H9 (cell line): ENCODE measurements at regions not wholly inside any gene's neighbourhood (a gene's known extent, or its start where the extent isn't known, plus 50 kb on each side); places are given as distances from the start of the nearest gene placed in this dataset.

ENCODE experiments used
- DNase-seq: peaks from one replicate; pipeline ENCODE4 v3.0.0-alpha.2; 2017
- H2AFZ ChIP-seq: one replicate; pipeline ENCODE4 v1.6.1; 2013; ENCODE audit warnings: mild to moderate bottlenecking, low read length, control low read depth, moderate library complexity
- H2AK5ac ChIP-seq: 2 replicates; pipeline ENCODE4 v1.6.1; 2013; ENCODE audit warnings: low read length, control low read depth, mixed read lengths; ENCODE audit not compliant: insufficient read length
- H2BK120ac ChIP-seq: one replicate; pipeline ENCODE4 v1.6.1; 2013; ENCODE audit warnings: low read depth, mild to moderate bottlenecking, low read length, control low read depth, inconsistent platforms; ENCODE audit not compliant: poor library complexity, severe bottlenecking
- H2BK12ac ChIP-seq: 2 replicates; pipeline ENCODE4 v1.6.1; 2013; ENCODE audit warnings: low read length, control low read depth, mixed read lengths, low read depth; ENCODE audit not compliant: insufficient read length
- H2BK15ac ChIP-seq: 2 replicates; pipeline ENCODE4 v1.6.1; 2013; ENCODE audit warnings: low read depth, low read length, control low read depth
- H2BK20ac ChIP-seq: one replicate; pipeline ENCODE4 v1.6.1; 2013; ENCODE audit warnings: low read depth, mild to moderate bottlenecking, low read length, control low read depth, inconsistent platforms; ENCODE audit not compliant: poor library complexity, severe bottlenecking
- H2BK5ac ChIP-seq: 2 replicates; pipeline ENCODE4 v1.6.1; 2013; ENCODE audit warnings: low read length, control low read depth, mixed read lengths; ENCODE audit not compliant: insufficient read length
- H3K14ac ChIP-seq: 2 replicates; pipeline ENCODE4 v1.6.1; 2013; ENCODE audit warnings: low read length, control low read depth; ENCODE audit not compliant: insufficient read depth
- H3K18ac ChIP-seq: 2 replicates; pipeline ENCODE4 v1.6.1; 2013; ENCODE audit warnings: low read depth, mild to moderate bottlenecking, mixed read lengths, low read length, control low read depth; ENCODE audit not compliant: insufficient read length
- H3K23ac ChIP-seq: 2 replicates; pipeline ENCODE4 v1.6.1; 2013; ENCODE audit warnings: low read length, control low read depth, mixed read lengths, low read depth; ENCODE audit not compliant: insufficient read length
- H3K23me2 ChIP-seq: 2 replicates; pipeline ENCODE4 v1.6.1; 2013; ENCODE audit warnings: low read depth, mild to moderate bottlenecking, mixed read lengths, low read length, control low read depth; ENCODE audit not compliant: insufficient read length, poor library complexity, severe bottlenecking
- H3K27ac ChIP-seq: 2 replicates; pipeline ENCODE4 v1.5.1; 2013; ENCODE audit warnings: low read length, control low read depth, mixed read lengths, low read depth; ENCODE audit not compliant: insufficient read length
- H3K27me3 ChIP-seq: 2 replicates; pipeline ENCODE4 v1.6.1; 2013; ENCODE audit warnings: low read length, control low read depth, inconsistent platforms; ENCODE audit not compliant: insufficient read depth
- H3K4ac ChIP-seq: 2 replicates; pipeline ENCODE4 v1.6.1; 2013; ENCODE audit warnings: low read depth, mild to moderate bottlenecking, control low read depth, inconsistent platforms, low read length, moderate library complexity
- H3K4me1 ChIP-seq: 2 replicates; pipeline ENCODE4 v1.6.1; 2013; ENCODE audit warnings: low read length, control low read depth, inconsistent platforms; ENCODE audit not compliant: insufficient read depth
- H3K4me2 ChIP-seq: 2 replicates; pipeline ENCODE4 v1.6.1; 2013; ENCODE audit warnings: low read length, control low read depth, mixed read lengths; ENCODE audit not compliant: insufficient read length, insufficient read depth
- H3K56ac ChIP-seq: 2 replicates; pipeline ENCODE4 v1.6.1; 2013; ENCODE audit warnings: low read depth, mild to moderate bottlenecking, mixed read lengths, low read length, control low read depth; ENCODE audit not compliant: insufficient read length
- H3K79me1 ChIP-seq: 2 replicates; pipeline ENCODE4 v1.6.1; 2013; ENCODE audit warnings: low read depth, mild to moderate bottlenecking, moderate library complexity, low read length, control low read depth, inconsistent platforms; ENCODE audit not compliant: insufficient read depth, poor library complexity, severe bottlenecking
- H3K79me2 ChIP-seq: 2 replicates; pipeline ENCODE4 v1.6.1; 2013; ENCODE audit warnings: low read length, control low read depth, inconsistent platforms; ENCODE audit not compliant: insufficient read depth
- H3K9ac ChIP-seq: 2 replicates; pipeline ENCODE4 v1.6.1; 2013; ENCODE audit warnings: low read length, control low read depth, mixed read lengths; ENCODE audit not compliant: insufficient read length; ENCODE audit errors: extremely low read depth
- H3K9me3 ChIP-seq: one replicate; pipeline ENCODE4 v1.6.1; 2013; ENCODE audit warnings: low read depth, low read length, inconsistent platforms; ENCODE audit not compliant: control insufficient read depth
- H3T11ph ChIP-seq: one replicate; pipeline ENCODE4 v1.6.1; 2013; ENCODE audit warnings: mild to moderate bottlenecking, low read length, control low read depth, inconsistent platforms
- H4K20me1 ChIP-seq: one replicate; pipeline ENCODE4 v1.6.1; 2013; ENCODE audit not compliant: control insufficient read depth, insufficient read length, insufficient read depth
- H4K5ac ChIP-seq: 2 replicates; pipeline ENCODE4 v1.6.1; 2013; ENCODE audit warnings: low read depth, mild to moderate bottlenecking, mixed read lengths, low read length, control low read depth; ENCODE audit not compliant: insufficient read length
- H4K8ac ChIP-seq: replicated peaks from 2 replicates; pipeline ENCODE4 v1.6.1; 2013; ENCODE audit warnings: low read length, control low read depth, mixed read lengths, low read depth; ENCODE audit not compliant: insufficient read length
- H4K91ac ChIP-seq: 2 replicates; pipeline ENCODE4 v1.6.1; 2013; ENCODE audit warnings: low read depth, mild to moderate bottlenecking, moderate library complexity, mixed read lengths, low read length, control low read depth; ENCODE audit not compliant: insufficient read length
- H3K27ac Mint-ChIP-seq, 3 experiments: 2 replicates in 2 of 3; 3 replicates in 1 of 3; pipeline ENCODE4 v1.8.0; 2020 to 2021; ENCODE audit warnings: mixed read lengths in 3 of 3, mild to moderate bottlenecking in 1 of 3, moderate library complexity in 1 of 3
- H3K27me3 Mint-ChIP-seq: 2 replicates; pipeline ENCODE4 v1.8.0; 2021; ENCODE audit warnings: low read depth, mild to moderate bottlenecking, moderate library complexity, mixed read lengths
- H3K36me3 Mint-ChIP-seq, 3 experiments: 2 replicates in 2 of 3; 3 replicates in 1 of 3; pipeline ENCODE4 v1.8.0; 2020 to 2021; ENCODE audit warnings: low read depth in 3 of 3, mixed read lengths in 3 of 3; ENCODE audit not compliant: insufficient read depth in 1 of 3
- H3K4me1 Mint-ChIP-seq, 2 experiments: 2 replicates each; pipeline ENCODE4 v1.8.0; 2020; ENCODE audit warnings: mixed read lengths in 2 of 2
- H3K4me3 Mint-ChIP-seq, 2 experiments: 2 replicates in 1 of 2; 3 replicates in 1 of 2; pipeline ENCODE4 v1.8.0; 2020 to 2021; ENCODE audit warnings: mild to moderate bottlenecking in 2 of 2, mixed read lengths in 2 of 2, moderate library complexity in 1 of 2
- H3K9me3 Mint-ChIP-seq, 2 experiments: 2 replicates in 1 of 2; 3 replicates in 1 of 2; pipeline ENCODE4 v1.8.0; 2020; ENCODE audit warnings: mild to moderate bottlenecking in 2 of 2, mixed read lengths in 2 of 2, moderate library complexity in 1 of 2
- WGBS: extraction: QIAGEN DNeasy Blood & Tissue Kit; methylation state at CpG from one replicate; pipeline ENCODE4 v1.1.7; 2013; ENCODE audit warnings: missing lambda C conversion rate, low lambda C conversion rate, mixed read lengths; ENCODE audit not compliant: insufficient read length; ENCODE audit errors: extremely low coverage; 5-methylcytosine and 5-hydroxymethylcytosine counted together
- TF ChIP-seq, protein P1 (sequence below): fragments of 200-600 bp; sonication (generic); conservative IDR thresholded peaks from 3 replicates; pipeline ENCODE4 v1.8.0; 2021; ENCODE audit warnings: antibody characterized with exemption, mild to moderate bottlenecking

DNA sequence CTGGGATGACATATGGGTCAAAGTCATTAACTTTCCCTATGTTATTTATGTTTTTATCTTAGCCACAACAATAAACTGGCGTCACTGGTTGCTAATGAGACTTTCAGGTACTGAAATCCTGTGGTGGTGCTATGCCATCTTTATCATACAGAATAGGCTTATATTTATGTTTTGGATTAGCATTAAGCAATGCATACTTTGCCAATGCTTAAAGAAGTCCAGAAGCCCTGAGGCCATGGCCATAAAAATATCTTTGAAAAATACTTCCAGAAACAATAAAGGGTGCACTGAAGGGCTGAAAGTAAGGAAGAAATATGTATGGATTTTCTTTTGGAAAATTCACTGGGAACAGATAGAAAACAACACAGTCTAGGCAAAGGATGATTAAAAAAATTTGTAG lies 304.6 kb upstream of the SLC10A2 start:
- no peak overlapping the region for H2BK15ac ChIP-seq
- Mint-ChIP-seq H3K27ac (no peak overlapping the region), H3K9me3 (no peaks in the 10 kb centered on the region; a peak in 1 of 5 replicates), H3K27me3 (no peaks in the 10 kb centered on the region), H3K36me3 (no peaks in the 10 kb centered on the region; a peak in 1 of 7 replicates), H3K4me1 (no peaks in the 10 kb centered on the region), H3K4me3 (no peak overlapping the region)
- WGBS, result no CpG with 5 or more reads among the region's 1 CpG
- H3K79me1 ChIP-seq, result no peaks in the 10 kb centered on the region
- H3K23ac ChIP-seq, result no peak overlapping the region
- no peaks in the 10 kb centered on the region for H3K79me2 ChIP-seq
- H3K4me2 ChIP-seq, result no peak overlapping the region
- H4K8ac ChIP-seq, result no peak overlapping the region
- no peak overlapping the region for H2BK20ac ChIP-seq
- H3K14ac ChIP-seq, result no peak overlapping the region
- H4K91ac ChIP-seq, result no peak overlapping the region
- H3K9ac ChIP-seq, result no peak overlapping the region
- H3K4me1 ChIP-seq, result no peaks in the 10 kb centered on the region
- TF ChIP-seq, protein P1, sequence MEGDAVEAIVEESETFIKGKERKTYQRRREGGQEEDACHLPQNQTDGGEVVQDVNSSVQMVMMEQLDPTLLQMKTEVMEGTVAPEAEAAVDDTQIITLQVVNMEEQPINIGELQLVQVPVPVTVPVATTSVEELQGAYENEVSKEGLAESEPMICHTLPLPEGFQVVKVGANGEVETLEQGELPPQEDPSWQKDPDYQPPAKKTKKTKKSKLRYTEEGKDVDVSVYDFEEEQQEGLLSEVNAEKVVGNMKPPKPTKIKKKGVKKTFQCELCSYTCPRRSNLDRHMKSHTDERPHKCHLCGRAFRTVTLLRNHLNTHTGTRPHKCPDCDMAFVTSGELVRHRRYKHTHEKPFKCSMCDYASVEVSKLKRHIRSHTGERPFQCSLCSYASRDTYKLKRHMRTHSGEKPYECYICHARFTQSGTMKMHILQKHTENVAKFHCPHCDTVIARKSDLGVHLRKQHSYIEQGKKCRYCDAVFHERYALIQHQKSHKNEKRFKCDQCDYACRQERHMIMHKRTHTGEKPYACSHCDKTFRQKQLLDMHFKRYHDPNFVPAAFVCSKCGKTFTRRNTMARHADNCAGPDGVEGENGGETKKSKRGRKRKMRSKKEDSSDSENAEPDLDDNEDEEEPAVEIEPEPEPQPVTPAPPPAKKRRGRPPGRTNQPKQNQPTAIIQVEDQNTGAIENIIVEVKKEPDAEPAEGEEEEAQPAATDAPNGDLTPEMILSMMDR, result no peak
- no peaks in the 10 kb centered on the region for H3K27me3 ChIP-seq
- H2BK12ac ChIP-seq, result no peak overlapping the region
- no peaks in the 10 kb centered on the region for H3K9me3 ChIP-seq
- H3K27ac ChIP-seq, result no peak overlapping the region
- DNase-seq, result no peak
- no peak overlapping the region for H4K5ac ChIP-seq
- no peak overlapping the region for H2AFZ ChIP-seq
- H4K20me1 ChIP-seq, result no peaks in the 10 kb centered on the region
- no peaks in the 10 kb centered on the region for H3K23me2 ChIP-seq
- H2BK120ac ChIP-seq, result no peak overlapping the region
- no peak overlapping the region for H3K56ac ChIP-seq
- no peak overlapping the region for H3T11ph ChIP-seq
- H2BK5ac ChIP-seq, result no peak overlapping the region
- H3K4ac ChIP-seq, result no peak overlapping the region
- H2AK5ac ChIP-seq, result no peak overlapping the region
- H3K18ac ChIP-seq, result no peak overlapping the region
